Heart left ventricle (tissue), 13 donors: ENCODE measurements at regions not wholly inside any gene's neighbourhood (a gene's known extent, or its start where the extent isn't known, plus 50 kb on each side); places are given as distances from the start of the nearest gene placed in this dataset.

Source experiments
- POLR2A ChIP-seq, 2 donors: fragments of 450-650 bp; IDR thresholded peaks; one replicate each; pipeline ENCODE4 v1.6.1; 2017; ENCODE audit warnings: antibody characterized with exemption in 2 of 2, mild to moderate bottlenecking in 2 of 2, moderate library complexity in 2 of 2
- TF ChIP-seq, protein P1 (sequence below), 12 donors: fragments of 200-600 bp; sonication (generic) in 4 of 12; IDR thresholded peaks; one replicate each; pipeline versions ENCODE4 v1.5.0 to v1.8.0; 2018 to 2022; ENCODE audit warnings: antibody characterized with exemption in 12 of 12, mild to moderate bottlenecking in 5 of 12
- donor health status: ischemic (EF 13 %, LVEDD 7.1; RV severe dilation, severe dysfunction).
- donor health status: DM: no; HTN: yes; CAD: no.
- donor health status: DM: no; HTN: no; CAD: no.
- donor health status: ischemic (EF 25% LVEDD 6.9; RV normal size, moderate dysfunction).
- donor health status: ischemic (EF 25% LVEDD 5.7; RV mildly dilated, moderate dysfunction).
- donor health status: ischemic (EF 35%, LVEDD 5.7; RV mildly dilated, moderate dysfunction).
- donor health status: nonischemic (EF 11% LVEDD 7.7; RV severe dilation, severe dysfunction).
- donor health status: DM: yes; HTN: yes; CAD: no.
- donor health status: PGD.
- donor health status: ischemic (EF 29% LVEDD 5.4; RV normal size, mild dysfunction).
- donor health status: nonischemic (EF 23%, LVEDD 6.1; RV moderate dilation, normal function).

- TF ChIP-seq, protein P1, sequence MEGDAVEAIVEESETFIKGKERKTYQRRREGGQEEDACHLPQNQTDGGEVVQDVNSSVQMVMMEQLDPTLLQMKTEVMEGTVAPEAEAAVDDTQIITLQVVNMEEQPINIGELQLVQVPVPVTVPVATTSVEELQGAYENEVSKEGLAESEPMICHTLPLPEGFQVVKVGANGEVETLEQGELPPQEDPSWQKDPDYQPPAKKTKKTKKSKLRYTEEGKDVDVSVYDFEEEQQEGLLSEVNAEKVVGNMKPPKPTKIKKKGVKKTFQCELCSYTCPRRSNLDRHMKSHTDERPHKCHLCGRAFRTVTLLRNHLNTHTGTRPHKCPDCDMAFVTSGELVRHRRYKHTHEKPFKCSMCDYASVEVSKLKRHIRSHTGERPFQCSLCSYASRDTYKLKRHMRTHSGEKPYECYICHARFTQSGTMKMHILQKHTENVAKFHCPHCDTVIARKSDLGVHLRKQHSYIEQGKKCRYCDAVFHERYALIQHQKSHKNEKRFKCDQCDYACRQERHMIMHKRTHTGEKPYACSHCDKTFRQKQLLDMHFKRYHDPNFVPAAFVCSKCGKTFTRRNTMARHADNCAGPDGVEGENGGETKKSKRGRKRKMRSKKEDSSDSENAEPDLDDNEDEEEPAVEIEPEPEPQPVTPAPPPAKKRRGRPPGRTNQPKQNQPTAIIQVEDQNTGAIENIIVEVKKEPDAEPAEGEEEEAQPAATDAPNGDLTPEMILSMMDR (IDR thresholded peaks at IDR 0.05): no peak
- TF ChIP-seq POLR2A (IDR thresholded peaks at IDR 0.05): no peak
These were observed 184.1 kb upstream of the MBNL1 start for GRCh38 chr3:152084441-152085158.
